ENCODE measurements at regions not wholly inside any gene's neighbourhood (a gene's known extent, or its start where the extent isn't known, plus 50 kb on each side); places are given as distances from the start of the nearest gene placed in this dataset.
"Not testable (repeated sequence)": the region's sequence is repeated elsewhere in the genome, so short reads cannot be mapped to it uniquely, and the experiment has no call there.

DNA sequence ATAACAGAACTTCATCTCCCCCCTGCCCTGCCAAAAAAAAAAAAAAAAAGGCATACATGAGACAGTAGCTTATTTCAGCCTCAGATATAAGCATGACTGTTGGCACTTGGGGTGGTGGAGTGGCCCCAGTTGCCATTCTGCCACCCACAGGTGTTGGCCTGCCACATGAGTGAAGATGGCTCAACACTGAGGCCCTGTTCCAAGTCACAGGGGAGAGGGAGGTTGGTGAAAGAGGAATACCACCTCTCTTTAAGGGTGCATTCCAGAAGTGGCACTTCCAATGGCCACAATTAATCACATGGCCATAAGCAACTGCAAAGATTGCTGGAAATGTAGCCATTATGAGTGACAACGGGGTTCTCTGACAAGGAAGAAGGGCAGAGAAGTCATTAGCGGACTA lies 61.9 kb upstream of the JARID2 start:
- no peak for FAIRE-seq

DNA sequence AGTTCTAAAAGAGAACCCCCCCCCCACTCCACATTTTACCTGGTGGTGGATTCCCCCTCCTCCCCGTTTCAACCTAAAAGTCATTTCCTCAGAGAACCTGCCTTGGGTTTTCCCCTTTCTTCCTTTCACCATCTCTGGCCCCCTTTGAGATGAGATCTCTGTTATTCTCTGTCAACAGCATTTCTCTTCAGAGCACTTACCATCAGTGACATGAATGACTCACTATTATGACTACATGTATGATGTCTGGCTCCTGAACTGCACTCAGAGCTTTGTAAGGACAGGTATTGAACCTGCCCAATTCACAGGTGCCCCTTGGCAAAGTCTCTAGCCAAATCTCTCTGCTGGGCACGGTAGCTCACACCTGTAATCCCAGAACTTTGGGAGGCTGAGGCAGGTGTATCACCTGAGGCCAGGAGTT lies 61.4 kb upstream of the JARID2 start:
- FAIRE-seq: no peak

DNA sequence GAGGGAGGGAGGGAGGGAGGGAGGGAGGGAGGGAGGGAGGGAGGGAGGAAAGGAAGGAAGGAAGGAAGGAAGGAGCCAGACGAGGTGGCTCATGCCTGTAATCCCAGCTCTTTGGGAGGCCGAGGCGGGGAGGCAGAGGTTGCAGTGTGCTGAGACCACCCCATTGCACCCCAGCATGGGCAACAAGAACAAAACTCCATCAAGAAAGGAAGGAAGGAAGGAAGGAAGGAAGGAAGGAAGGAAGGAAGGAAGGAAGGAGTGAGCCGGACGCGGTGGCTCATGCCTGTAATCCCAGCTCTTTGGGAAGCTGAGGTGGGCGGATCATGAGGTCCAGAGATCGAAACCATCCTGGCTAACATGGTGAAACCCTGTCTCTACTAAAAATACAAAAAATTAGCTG lies 60.8 kb upstream of the JARID2 start:
- FAIRE-seq: not testable (repeated sequence)

DNA sequence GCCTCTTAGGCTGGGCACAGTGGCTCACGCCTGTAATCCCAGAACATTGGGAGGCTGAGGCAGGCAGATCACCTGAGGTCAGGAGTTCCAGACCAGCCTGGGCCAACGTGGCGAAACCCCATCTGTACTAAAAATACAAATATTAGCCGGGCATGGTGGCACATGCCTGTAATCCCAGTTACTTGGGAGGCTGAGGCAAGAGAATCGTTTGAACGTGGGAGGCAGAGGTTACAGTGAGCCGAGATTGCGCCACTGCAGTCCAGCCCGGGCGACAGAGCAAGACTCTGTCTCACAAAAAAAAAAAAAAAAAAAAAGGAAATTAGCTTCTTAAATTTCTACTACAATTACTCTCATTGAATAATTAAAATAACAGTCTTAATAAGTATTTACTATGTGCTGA lies 52.4 kb upstream of the JARID2 start:
- not testable (repeated sequence) for FAIRE-seq

DNA sequence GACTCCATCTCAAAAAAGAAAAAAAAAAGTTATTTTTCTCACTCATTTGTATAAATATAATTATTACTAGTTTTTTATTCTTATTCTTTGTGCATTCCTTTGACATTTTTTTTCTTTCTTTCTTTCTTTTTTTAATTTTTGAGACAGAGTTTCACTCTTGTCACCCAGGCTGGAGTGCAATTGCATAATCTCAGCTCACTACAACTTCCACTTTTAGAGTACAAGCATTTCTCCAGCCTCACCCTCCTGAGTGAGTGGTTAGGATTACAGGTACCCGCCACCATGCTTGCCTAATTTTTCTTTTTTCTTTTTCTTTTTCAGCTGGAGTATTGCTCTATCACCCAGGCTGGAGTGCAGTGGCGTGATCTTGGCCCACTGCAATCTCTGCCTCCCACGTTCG lies 51.4 kb upstream of the JARID2 start:
- FAIRE-seq: no peak
